ENCODE measurements at regions not wholly inside any gene's neighbourhood (a gene's known extent, or its start where the extent isn't known, plus 50 kb on each side); places are given as distances from the start of the nearest gene placed in this dataset.

DNA sequence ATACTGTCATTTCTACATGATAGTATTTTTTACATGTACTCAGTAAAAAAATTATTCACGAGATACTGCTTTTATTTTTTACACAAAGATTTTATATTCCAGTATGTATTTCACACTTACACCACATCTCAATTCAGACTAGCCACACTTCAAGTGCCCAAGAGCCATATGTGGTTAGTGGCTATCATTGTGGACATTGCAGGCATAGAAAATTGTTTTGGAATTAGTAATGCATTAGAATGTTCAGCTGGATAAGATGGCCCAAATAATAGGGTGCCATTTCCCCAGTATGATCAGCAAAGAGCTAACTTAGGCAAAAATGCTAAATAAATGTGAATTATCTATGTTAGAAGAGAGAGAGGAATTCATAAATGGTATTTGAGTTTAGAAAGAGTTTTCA is 203.8 kb upstream of the MCTP2 start:
- Histone ChIP-seq H3K27me3 (ENCODE audit: insufficient read depth, low read length) (peaks cover 8% of the 10 kb centered on the region; the same call in 1 of the 2 replicates), H3K9ac (ENCODE audit: low read length) (no peak overlapping the region), H4K20me1 (ENCODE audit: insufficient read depth) (no peaks in the 10 kb centered on the region), H3K4me1 (ENCODE audit: control insufficient read depth in 1 of 2, insufficient read depth in 2 of 2, low read length in 2 of 2) (no peaks in the 10 kb centered on the region), H3K9me3 (ENCODE audit: control insufficient read depth in 1 of 2, insufficient read depth in 1 of 2, low read depth in 1 of 2, low read length in 2 of 2) (no peaks in the 10 kb centered on the region), H3K27ac (ENCODE audit: low read depth, low read length) (no peak overlapping the region), H3K4me3 (replicated peaks in 1 of 2; ENCODE audit: low read depth in 1 of 2, low read length in 2 of 2) (no peak overlapping the region), H3K4me2 (ENCODE audit: low read length) (no peak overlapping the region), H2AFZ (ENCODE audit: low read depth, low read length, poor library complexity, severe bottlenecking) (no peak overlapping the region), H3K9me2 (ENCODE audit: insufficient read depth) (no peaks in the 10 kb centered on the region), H3K79me2 (ENCODE audit: insufficient read depth, low read length) (no peaks in the 10 kb centered on the region), H3K36me3 (ENCODE audit: control insufficient read depth in 1 of 2, insufficient read depth in 2 of 2, low read length in 2 of 2) (no peaks in the 10 kb centered on the region)
- ChIA-PET POLR2A (no interaction called here), RAD21 (ENCODE audit: low non-redundant PET in 1 of 2, low total read pairs in 2 of 2, uncharacterized antibody in 2 of 2, unreplicated experiment in 2 of 2) (no interaction called here), CTCF (interaction anchor here (1.1 kb wide), 1 partner anchor 93 kb away, joined by 3 read pairs; no protein-coding TSS in a partner anchor)
- TF ChIP-seq EZH2phosphoT487 (IDR thresholded peaks at IDR 0.05; ENCODE audit: borderline replicate concordance) = no peak
- TF ChIP-seq, protein P1, sequence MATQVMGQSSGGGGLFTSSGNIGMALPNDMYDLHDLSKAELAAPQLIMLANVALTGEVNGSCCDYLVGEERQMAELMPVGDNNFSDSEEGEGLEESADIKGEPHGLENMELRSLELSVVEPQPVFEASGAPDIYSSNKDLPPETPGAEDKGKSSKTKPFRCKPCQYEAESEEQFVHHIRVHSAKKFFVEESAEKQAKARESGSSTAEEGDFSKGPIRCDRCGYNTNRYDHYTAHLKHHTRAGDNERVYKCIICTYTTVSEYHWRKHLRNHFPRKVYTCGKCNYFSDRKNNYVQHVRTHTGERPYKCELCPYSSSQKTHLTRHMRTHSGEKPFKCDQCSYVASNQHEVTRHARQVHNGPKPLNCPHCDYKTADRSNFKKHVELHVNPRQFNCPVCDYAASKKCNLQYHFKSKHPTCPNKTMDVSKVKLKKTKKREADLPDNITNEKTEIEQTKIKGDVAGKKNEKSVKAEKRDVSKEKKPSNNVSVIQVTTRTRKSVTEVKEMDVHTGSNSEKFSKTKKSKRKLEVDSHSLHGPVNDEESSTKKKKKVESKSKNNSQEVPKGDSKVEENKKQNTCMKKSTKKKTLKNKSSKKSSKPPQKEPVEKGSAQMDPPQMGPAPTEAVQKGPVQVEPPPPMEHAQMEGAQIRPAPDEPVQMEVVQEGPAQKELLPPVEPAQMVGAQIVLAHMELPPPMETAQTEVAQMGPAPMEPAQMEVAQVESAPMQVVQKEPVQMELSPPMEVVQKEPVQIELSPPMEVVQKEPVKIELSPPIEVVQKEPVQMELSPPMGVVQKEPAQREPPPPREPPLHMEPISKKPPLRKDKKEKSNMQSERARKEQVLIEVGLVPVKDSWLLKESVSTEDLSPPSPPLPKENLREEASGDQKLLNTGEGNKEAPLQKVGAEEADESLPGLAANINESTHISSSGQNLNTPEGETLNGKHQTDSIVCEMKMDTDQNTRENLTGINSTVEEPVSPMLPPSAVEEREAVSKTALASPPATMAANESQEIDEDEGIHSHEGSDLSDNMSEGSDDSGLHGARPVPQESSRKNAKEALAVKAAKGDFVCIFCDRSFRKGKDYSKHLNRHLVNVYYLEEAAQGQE (IDR thresholded peaks at IDR 0.05; ENCODE audit: low read depth) = no peak
- TF ChIP-seq, protein P2, sequence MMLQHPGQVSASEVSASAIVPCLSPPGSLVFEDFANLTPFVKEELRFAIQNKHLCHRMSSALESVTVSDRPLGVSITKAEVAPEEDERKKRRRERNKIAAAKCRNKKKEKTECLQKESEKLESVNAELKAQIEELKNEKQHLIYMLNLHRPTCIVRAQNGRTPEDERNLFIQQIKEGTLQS (IDR thresholded peaks at IDR 0.05) = no peak
- TF ChIP-seq SRF (IDR thresholded peaks at IDR 0.05; ENCODE audit: low read depth) = no peak
- no peak for TF ChIP-seq POLR2AphosphoS5 (IDR thresholded peaks at IDR 0.05; ENCODE audit: low read depth, low read length)
- DNase-seq (ENCODE audit: low read depth, low spot score) = no peak
- no peak for ATAC-seq
- intact Hi-C loops (cut with micrococcal nuclease) = no loop called here
- BruUV-seq (replicated peaks) = no TSS peak
